Brain microvascular endothelial cell (primary cell): ENCODE measurements at regions not wholly inside any gene's neighbourhood (a gene's known extent, or its start where the extent isn't known, plus 50 kb on each side); places are given as distances from the start of the nearest gene placed in this dataset.

Source experiments
- DNase-seq: peaks from one replicate; pipeline ENCODE4 v3.0.0-alpha.2; 2020
- H3K27ac ChIP-seq: fragments of 250-450 bp; sonication (Bioruptor Pico); 2 replicates; pipeline ENCODE4 v1.5.1; 2020; ENCODE audit warnings: mild to moderate bottlenecking, moderate library complexity
- H3K27me3 ChIP-seq: fragments of 250-450 bp; sonication (Bioruptor Pico); replicated peaks from 2 replicates; pipeline ENCODE4 v1.5.1; 2020; ENCODE audit warnings: mild to moderate bottlenecking
- H3K36me3 ChIP-seq: fragments of 250-450 bp; sonication (Bioruptor Pico); replicated peaks from 2 replicates; pipeline ENCODE4 v1.5.1; 2020; ENCODE audit warnings: mild to moderate bottlenecking
- H3K4me3 ChIP-seq: 2 replicates; pipeline ENCODE4 v1.5.1; 2011; ENCODE audit warnings: low read depth, mild to moderate bottlenecking, control low read depth, low read length, moderate library complexity
- CTCF ChIP-seq: IDR thresholded peaks from 2 replicates; pipeline ENCODE4 v1.5.1; 2011; ENCODE audit warnings: low read depth, mild to moderate bottlenecking, moderate library complexity, low read length, control low read depth, inconsistent platforms; ENCODE audit errors: missing control alignments
- in situ Hi-C: cut with HindIII; loops from 2 replicates; pipeline ENCODE4 v1.10.0; 2017; ENCODE audit warnings: low sequenced_read_pairs, low pct_ligation_motif_present

- in situ Hi-C loops: no loop called here
- TF ChIP-seq CTCF: no peak
- no peak overlapping the region for H3K27ac ChIP-seq
- no peaks in the 10 kb centered on the region for H3K36me3 ChIP-seq
- peak; percentile 19 for DNase-seq
- H3K4me3 ChIP-seq: no peak overlapping the region
- no peaks in the 10 kb centered on the region for H3K27me3 ChIP-seq
Measured at GRCh38 chr7:83782628-83783027, 133.7 kb upstream of the SEMA3E start.

- Histone ChIP-seq H3K27ac (no peak overlapping the region), H3K36me3 (no peaks in the 10 kb centered on the region), H3K27me3 (no peaks in the 10 kb centered on the region), H3K4me3 (no peak overlapping the region)
- in situ Hi-C loops: no loop called here
- no peak for TF ChIP-seq CTCF
- DNase-seq: no peak
Measured at GRCh38 chr7:83778073-83778443, 129.1 kb upstream of the SEMA3E start.

- Histone ChIP-seq H3K27ac (no peak overlapping the region), H3K27me3 (no peaks in the 10 kb centered on the region), H3K36me3 (no peaks in the 10 kb centered on the region), H3K4me3 (no peak overlapping the region)
- in situ Hi-C loops: no loop called here
- no peak for TF ChIP-seq CTCF
- DNase-seq: no peak
Measured at GRCh38 chr7:83777406-83778072, 128.6 kb upstream of the SEMA3E start.

- no peak for DNase-seq
- TF ChIP-seq CTCF: no peak
- in situ Hi-C loops: no loop called here
- Histone ChIP-seq H3K4me3 (no peak overlapping the region), H3K36me3 (no peaks in the 10 kb centered on the region), H3K27me3 (no peaks in the 10 kb centered on the region), H3K27ac (no peak overlapping the region)
Measured at GRCh38 chr7:83769407-83769806, 120.5 kb upstream of the SEMA3E start.

- Histone ChIP-seq H3K4me3 (no peak overlapping the region), H3K27ac (no peak overlapping the region), H3K27me3 (no peaks in the 10 kb centered on the region), H3K36me3 (no peaks in the 10 kb centered on the region)
- in situ Hi-C loops: no loop called here
- peak; percentile 29 for DNase-seq
- no peak for TF ChIP-seq CTCF
Measured at GRCh38 chr7:83751217-83751616, 102.3 kb upstream of the SEMA3E start.

- Histone ChIP-seq H3K36me3 (no peaks in the 10 kb centered on the region), H3K27ac (no peak overlapping the region), H3K4me3 (no peak overlapping the region), H3K27me3 (no peaks in the 10 kb centered on the region)
- no peak for TF ChIP-seq CTCF
- in situ Hi-C loops: no loop called here
- no peak for DNase-seq
Measured at GRCh38 chr7:83749495-83749894, 100.6 kb upstream of the SEMA3E start.
